Colonic mucosa (tissue), 4 donors: ENCODE measurements at regions not wholly inside any gene's neighbourhood (a gene's known extent, or its start where the extent isn't known, plus 50 kb on each side); places are given as distances from the start of the nearest gene placed in this dataset.
"Not testable (repeated sequence)": the region's sequence is repeated elsewhere in the genome, so short reads cannot be mapped to it uniquely, and the experiment has no call there.

Source experiments
- DNase-seq: peaks from one replicate; pipeline ENCODE4 v3.0.0-alpha.2; 2020
- H3K27ac ChIP-seq: fragments of 200-600 bp; one replicate; pipeline ENCODE4 v1.8.0; 2021
- H3K27me3 ChIP-seq: fragments of 200-600 bp; one replicate; pipeline ENCODE4 v1.8.0; 2021
- H3K36me3 ChIP-seq: fragments of 200-600 bp; one replicate; pipeline ENCODE4 v1.8.0; 2021
- H3K4me1 ChIP-seq: fragments of 200-600 bp; one replicate; pipeline ENCODE4 v1.8.0; 2021; ENCODE audit warnings: mild to moderate bottlenecking
- H3K4me3 ChIP-seq: fragments of 200-600 bp; one replicate; pipeline ENCODE4 v1.8.0; 2021
- H3K9ac ChIP-seq, 2 donors: one replicate each; pipeline ENCODE4 v1.7.0; 2013; ENCODE audit warnings: control low read depth in 2 of 2, low read depth in 2 of 2, low read length in 2 of 2
- H3K9me3 ChIP-seq: fragments of 200-600 bp; one replicate; pipeline ENCODE4 v1.8.0; 2021
- CTCF ChIP-seq: fragments of 200-600 bp; IDR thresholded peaks from one replicate; pipeline ENCODE4 v1.8.0; 2022; ENCODE audit warnings: antibody characterized with exemption, mild to moderate bottlenecking
- intact Hi-C: fragments of 100-400 bp; cut with DNase I; formaldehyde crosslinking; loops from one replicate; pipeline ENCODE4 v1.14.1; 2022
- donor health status: healthy.
- donor health status: DM: no; HTN: no; CAD: no.
- donor health status: DM: no; HTN: no; CAD: no.

- no peak for DNase-seq
- no peaks in the 10 kb centered on the region for H3K9me3 ChIP-seq
- H3K27me3 ChIP-seq, result no peaks in the 10 kb centered on the region
- intact Hi-C loops, result no loop called here
- no peak overlapping the region for H3K9ac ChIP-seq
- no peak for TF ChIP-seq CTCF
- no peak overlapping the region for H3K4me3 ChIP-seq
- H3K4me1 ChIP-seq, result no peaks in the 10 kb centered on the region
- H3K36me3 ChIP-seq, result no peaks in the 10 kb centered on the region
- H3K27ac ChIP-seq, result no peak overlapping the region
Observed at GRCh38 chr14:27270716-27271115, 672.9 kb upstream of the NOVA1 start.

GRCh38 chr14:27278341-27278740 is 680.5 kb upstream of the NOVA1 start:
- no peak for DNase-seq
- H3K36me3 ChIP-seq, result no peaks in the 10 kb centered on the region
- H3K27me3 ChIP-seq, result no peaks in the 10 kb centered on the region
- no peaks in the 10 kb centered on the region for H3K9me3 ChIP-seq
- H3K27ac ChIP-seq, result no peak overlapping the region
- intact Hi-C loops, result no loop called here
- no peak overlapping the region for H3K9ac ChIP-seq
- no peak overlapping the region for H3K4me3 ChIP-seq
- TF ChIP-seq CTCF, result no peak
- no peaks in the 10 kb centered on the region for H3K4me1 ChIP-seq

- H3K27ac ChIP-seq, result no peak overlapping the region
- DNase-seq, result no peak
- no peak overlapping the region for H3K4me3 ChIP-seq
- no peaks in the 10 kb centered on the region for H3K9me3 ChIP-seq
- no peaks in the 10 kb centered on the region for H3K36me3 ChIP-seq
- TF ChIP-seq CTCF, result no peak
- intact Hi-C loops, result no loop called here
- H3K4me1 ChIP-seq, result no peaks in the 10 kb centered on the region
- no peak overlapping the region for H3K9ac ChIP-seq
- no peaks in the 10 kb centered on the region for H3K27me3 ChIP-seq
Observed at GRCh38 chr14:27305441-27305945, 707.7 kb upstream of the NOVA1 start.

- H3K27ac ChIP-seq, H3K27me3 ChIP-seq, DNase-seq, H3K4me1 ChIP-seq, H3K4me3 ChIP-seq, H3K9me3 ChIP-seq, H3K9ac ChIP-seq, intact Hi-C loops, H3K36me3 ChIP-seq: not testable (repeated sequence)
Observed at GRCh38 chr14:27312730-27313129, 714.9 kb upstream of the NOVA1 start.

- Histone ChIP-seq H3K9ac (no peak overlapping the region), H3K4me1 (no peaks in the 10 kb centered on the region), H3K36me3 (no peaks in the 10 kb centered on the region), H3K27me3 (no peaks in the 10 kb centered on the region), H3K4me3 (no peak overlapping the region), H3K27ac (no peak overlapping the region), H3K9me3 (no peaks in the 10 kb centered on the region)
- DNase-seq, result no peak
- TF ChIP-seq CTCF, result no peak
- intact Hi-C loops, result no loop called here
Observed at GRCh38 chr14:27314231-27314630, 716.4 kb upstream of the NOVA1 start.

GRCh38 chr14:27315477-27315876 is 717.6 kb upstream of the NOVA1 start:
- no peaks in the 10 kb centered on the region for H3K27me3 ChIP-seq
- H3K27ac ChIP-seq, result no peak overlapping the region
- H3K9me3 ChIP-seq, result no peaks in the 10 kb centered on the region
- H3K9ac ChIP-seq, result no peak overlapping the region
- intact Hi-C loops, result no loop called here
- no peaks in the 10 kb centered on the region for H3K36me3 ChIP-seq
- no peak for DNase-seq
- H3K4me1 ChIP-seq, result no peaks in the 10 kb centered on the region
- no peak for TF ChIP-seq CTCF
- no peak overlapping the region for H3K4me3 ChIP-seq
